ENCODE measurements at regions not wholly inside any gene's neighbourhood (a gene's known extent, or its start where the extent isn't known, plus 50 kb on each side); places are given as distances from the start of the nearest gene placed in this dataset.

GRCh38 chr4:144209491-144209890 lies 69.0 kb upstream of the GYPA start:
- TF ChIP-seq CTCF (IDR thresholded peaks at IDR 0.05) (no peak), POLR2A (IDR thresholded peaks at IDR 0.05) (no peak)
